NCI-H69 (cell line): ENCODE measurements at regions not wholly inside any gene's neighbourhood (a gene's known extent, or its start where the extent isn't known, plus 50 kb on each side); places are given as distances from the start of the nearest gene placed in this dataset.
"Not testable (repeated sequence)": the region's sequence is repeated elsewhere in the genome, so short reads cannot be mapped to it uniquely, and the experiment has no call there.

Experiments
- DNase-seq: peaks from one replicate; lab custom pipeline; 2025; lab: John Stamatoyannopoulos, UW

GRCh38 chr12:131440209-131441059, 270.5 kb upstream of the SFSWAP start:
- not testable (repeated sequence) for DNase-seq

DNA sequence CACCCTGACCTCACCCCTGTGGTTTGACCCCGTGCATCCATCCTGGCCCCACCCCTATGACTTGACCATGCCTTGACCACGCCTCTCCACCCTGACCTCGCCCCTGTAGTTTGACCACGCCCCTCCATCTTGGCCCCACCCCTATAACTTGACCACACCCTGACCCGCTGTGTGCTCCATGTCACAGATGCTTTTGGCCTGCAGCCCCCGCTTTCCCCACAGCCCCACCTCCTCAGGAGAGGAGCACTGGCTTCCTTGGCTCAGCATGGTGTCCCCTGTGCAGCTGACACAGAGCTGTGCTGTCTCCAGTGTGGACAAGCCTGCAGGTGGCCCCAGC, 269.9 kb upstream of the SFSWAP start:
- DNase-seq = no peak

GRCh38 chr12:131441638-131442336, 269.1 kb upstream of the SFSWAP start:
- DNase-seq = no peak

DNA sequence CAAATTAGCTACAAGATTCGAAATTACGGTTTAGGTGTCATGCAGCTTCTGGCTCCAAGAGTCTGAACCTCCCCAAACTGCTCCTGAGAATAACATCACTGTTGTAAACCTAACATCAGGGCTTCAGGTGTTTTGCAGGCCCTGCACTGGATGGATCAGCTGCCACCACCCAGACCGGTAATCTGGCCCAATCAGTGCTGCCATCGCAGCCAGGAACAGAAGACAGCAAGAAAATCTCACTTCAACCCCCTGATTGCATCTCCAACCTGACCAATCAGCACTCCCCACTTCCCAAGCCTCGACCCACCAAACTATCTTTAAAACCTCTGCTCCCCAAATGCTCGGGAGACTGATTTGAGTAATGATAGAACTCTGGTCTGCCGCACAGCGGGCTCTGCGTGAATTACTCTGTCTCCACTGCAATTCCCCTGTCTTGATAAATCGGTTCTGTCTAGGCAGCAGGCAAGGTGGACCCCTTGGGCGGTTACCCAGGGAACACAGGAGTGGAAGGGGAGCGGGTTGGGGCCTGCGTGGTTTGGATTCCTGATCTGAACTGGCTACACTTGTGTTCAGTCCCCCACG, 268.5 kb upstream of the SFSWAP start:
- no peak for DNase-seq

- DNase-seq = no peak
These were observed 267.6 kb upstream of the SFSWAP start for GRCh38 chr12:131443019-131444000.

- DNase-seq = no peak
These were observed 266.4 kb upstream of the SFSWAP start for GRCh38 chr12:131444220-131445164.

- no peak for DNase-seq
These were observed 265.6 kb upstream of the SFSWAP start for GRCh38 chr12:131445184-131445774.

DNA sequence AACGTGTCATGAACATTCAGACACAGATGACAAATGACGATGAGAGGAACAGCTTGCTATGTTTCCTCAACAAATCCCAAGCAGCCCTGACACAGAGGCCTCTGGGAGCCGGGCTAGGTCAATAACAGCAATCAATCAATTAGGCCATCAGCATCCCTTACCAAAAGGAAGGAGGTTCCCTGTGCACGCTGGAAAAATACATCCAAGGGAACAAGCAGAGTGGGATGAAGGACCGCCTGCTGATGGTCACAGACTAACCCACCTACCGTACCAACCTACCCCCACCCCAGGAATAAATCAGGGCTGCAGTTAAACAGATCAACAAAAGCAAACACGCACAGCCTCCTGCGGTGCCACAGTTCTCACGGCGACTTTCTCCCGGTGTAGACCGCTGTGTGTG, 265.1 kb upstream of the SFSWAP start:
- DNase-seq = no peak

- not testable (repeated sequence) for DNase-seq
These were observed 263.3 kb upstream of the SFSWAP start for GRCh38 chr12:131447636-131448035.

- no peak for DNase-seq
These were observed 262.6 kb upstream of the SFSWAP start for GRCh38 chr12:131448254-131448795.

DNA sequence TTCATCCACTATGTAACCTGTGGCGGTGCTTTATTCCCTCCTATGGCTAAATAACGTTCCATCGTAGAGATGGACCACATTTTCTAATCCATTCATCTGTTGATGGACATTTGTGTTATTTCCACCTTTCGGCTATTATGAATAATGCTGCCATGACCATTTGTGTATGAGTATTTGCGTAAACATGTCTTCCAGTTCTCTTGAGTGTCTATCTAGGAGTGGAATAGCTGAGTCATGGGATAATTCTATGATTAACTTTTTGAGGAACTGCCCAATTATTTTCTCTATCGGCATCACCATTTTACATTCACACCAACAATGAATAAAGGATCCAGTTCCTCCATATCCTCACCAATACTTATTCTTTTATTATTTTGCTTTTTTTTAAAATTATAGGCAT, 261.9 kb upstream of the SFSWAP start:
- DNase-seq = no peak

DNA sequence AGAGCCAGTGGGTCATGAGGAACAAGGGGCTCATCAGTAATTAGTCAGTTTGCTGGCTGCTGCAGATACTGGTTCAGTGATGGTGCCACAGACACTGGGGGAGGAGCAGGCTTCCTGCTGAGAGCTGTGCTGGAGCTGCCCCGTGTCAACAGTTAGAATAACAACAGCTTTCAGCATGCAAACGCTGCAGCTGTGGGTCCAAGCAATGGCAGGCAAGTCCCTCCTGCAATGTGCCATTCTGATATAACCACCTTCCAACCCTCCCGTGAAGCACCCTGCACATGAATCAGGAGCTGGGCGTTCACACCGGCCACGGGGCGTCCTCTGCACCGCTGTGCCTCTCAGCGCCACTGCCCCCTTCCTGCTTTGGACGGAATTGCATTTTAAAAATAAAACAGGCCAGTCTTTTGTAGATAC, 258.4 kb upstream of the SFSWAP start:
- no peak for DNase-seq

DNA sequence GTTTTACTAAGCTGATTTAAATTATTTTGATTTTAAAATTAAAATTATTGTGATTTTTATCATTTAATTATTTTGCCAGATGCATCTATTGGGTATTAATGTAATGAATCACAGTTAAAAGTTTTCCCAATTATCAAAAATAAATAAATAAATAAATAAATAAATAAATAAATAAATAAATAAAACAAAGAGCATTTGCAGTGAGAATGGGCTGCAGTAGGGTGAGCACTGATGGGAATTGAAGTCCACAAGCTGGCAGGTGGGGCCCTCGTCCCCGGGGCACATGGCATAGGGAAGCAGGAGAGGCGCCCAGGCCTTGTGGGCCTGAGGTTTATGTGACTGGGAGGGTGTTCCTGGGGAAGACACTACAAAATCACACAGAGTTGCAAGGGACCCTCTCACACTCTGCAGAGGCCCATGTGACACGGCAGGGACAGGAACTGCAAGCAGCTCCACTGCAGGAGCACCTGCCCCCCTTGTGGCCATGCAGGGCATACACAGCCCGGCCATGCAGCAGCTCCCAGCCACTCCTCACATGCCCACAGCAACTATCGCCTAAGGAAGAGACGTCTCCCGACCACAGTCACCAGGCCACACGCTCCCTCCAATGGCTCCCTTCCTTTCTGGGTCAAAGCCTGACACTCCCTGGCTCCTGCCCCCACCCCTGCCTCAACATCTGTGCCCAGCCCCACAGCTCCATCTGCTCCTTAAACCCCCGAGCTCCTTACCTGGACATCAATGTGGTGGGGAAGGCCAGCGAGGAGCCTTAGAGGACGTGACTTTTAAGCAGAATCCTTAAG, 256.3 kb upstream of the SFSWAP start:
- DNase-seq = peak; percentile 63

DNA sequence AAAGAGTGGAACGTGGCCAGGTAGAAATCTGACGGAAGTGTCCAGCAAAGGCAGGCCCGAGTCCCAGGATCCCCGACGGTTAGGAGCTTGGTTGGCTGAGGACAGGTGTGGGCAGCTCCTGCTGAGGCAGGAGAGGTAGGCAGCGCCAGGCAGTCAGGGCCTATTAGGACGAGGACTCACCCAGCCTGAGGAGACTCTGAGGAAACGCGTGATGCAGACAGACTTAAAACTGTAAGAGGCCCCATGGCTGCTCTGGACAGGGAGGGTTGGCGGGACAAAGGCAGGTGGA, 255.7 kb upstream of the SFSWAP start:
- no peak for DNase-seq

GRCh38 chr12:131455581-131456110, 255.2 kb upstream of the SFSWAP start:
- DNase-seq = no peak

GRCh38 chr12:131456301-131457027, 254.4 kb upstream of the SFSWAP start:
- DNase-seq = no peak

DNA sequence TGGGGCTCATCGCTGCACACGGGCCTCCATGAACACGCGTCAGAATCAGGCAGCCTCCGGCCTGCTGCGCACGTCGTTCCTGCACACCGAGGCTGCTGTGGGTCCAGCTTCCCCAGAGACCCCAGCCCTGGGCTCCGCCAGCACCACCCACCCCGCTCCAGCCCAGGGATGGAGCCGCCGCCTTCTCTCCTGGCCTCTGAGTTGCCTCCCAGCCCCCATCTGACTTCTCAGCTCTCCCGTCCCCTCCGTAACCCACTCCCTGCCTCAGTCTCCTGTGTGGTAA, 253.9 kb upstream of the SFSWAP start:
- no peak for DNase-seq

DNA sequence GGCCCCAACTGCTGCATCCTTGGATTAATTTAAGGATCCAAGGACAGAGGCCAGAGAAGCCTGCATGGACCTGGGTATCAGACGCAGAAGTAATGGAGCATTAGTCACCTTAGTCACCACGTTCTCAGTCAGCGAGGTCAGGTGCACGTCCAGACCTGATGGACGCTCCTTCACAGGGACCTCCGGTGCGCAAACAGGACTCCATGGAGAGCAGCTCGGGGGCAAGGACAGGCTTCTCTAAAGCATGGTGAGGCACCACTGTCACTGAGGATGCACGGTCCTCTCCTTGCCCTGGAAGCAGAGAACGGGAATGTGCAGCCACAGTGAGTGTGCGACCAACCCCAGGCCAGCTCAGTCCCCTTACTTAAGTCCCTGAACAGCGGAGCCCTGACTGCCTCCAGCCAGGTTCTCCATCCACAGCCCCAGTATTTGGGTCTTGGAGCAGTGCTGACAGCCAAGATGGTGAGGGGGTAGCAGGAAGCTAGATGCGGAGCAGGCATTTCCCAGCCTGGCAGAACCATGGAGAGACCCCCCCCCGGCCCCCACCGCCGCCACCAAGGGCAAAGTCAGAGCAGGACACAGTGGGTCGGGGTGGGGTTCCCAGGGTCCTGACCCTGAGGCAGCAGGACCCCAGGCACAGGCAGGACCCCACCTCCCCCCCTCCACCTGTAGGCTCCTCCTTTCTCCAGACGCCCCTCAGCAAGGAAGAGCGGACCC, 253.4 kb upstream of the SFSWAP start:
- DNase-seq = no peak
